ENCODE measurements at regions not wholly inside any gene's neighbourhood (a gene's known extent, or its start where the extent isn't known, plus 50 kb on each side); places are given as distances from the start of the nearest gene placed in this dataset.

DNA sequence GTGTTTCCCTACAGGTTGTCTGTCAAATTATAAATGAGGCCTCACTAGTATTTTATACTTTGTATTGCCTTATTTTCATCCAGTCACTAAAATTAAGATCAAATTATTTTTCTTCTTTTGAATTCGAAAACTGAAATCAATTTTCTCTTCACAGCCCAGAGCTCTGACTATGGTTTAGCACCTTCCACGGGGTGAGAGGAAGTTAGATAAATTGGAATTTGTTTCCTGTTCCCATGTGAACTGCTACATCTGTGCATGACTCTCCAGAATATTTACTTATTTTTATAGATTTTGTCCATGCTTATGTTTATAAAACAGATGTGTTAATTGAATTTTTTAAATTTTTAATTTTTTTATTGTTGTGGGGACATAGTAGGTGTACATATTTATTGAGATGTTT is 656.5 kb downstream of the IRS1 start:
- no peak for DNase-seq

DNA sequence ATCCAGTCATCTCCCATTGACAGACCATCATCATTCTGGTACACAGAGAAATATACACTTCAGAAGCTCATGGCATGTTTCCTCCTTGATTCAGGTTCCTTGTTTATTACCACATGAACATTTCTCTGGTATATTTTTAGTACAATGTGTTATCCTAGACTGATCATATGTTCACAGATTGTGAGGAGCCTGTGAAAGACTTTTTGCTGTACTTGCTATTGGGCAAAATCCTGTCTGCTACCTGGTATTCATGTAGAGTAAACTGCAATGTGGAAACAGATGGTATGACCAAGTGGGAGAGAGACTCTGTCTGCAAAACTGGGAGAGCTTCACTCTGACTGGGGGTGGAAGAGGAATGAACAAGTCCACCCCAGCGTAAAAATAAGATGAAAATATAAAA is 657.2 kb downstream of the IRS1 start:
- no peak for DNase-seq

DNA sequence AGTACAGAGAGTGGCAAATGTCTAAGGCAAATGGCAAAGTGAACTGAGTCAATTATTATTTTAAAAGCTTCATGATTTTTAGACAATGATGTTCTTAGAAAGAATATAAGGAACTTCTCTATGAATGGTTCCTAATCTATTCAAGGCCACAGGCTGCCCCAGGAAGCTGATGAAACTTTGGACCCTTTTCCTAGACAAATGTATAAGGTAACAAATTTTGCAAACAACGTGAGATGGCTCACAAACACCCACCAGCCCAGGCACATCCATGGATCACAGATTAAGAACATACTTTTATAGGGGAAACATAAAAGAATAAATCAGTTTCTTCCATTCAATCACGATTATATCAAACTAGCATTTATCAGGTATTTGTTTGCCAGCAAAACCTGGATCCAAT is 659.0 kb downstream of the IRS1 start:
- no peak for DNase-seq

- DNase-seq = no peak
Observed at GRCh38 chr2:226139759-226140158, 659.9 kb downstream of the IRS1 start.

GRCh38 chr2:226137201-226137811 is 662.3 kb downstream of the IRS1 start:
- DNase-seq = no peak

DNA sequence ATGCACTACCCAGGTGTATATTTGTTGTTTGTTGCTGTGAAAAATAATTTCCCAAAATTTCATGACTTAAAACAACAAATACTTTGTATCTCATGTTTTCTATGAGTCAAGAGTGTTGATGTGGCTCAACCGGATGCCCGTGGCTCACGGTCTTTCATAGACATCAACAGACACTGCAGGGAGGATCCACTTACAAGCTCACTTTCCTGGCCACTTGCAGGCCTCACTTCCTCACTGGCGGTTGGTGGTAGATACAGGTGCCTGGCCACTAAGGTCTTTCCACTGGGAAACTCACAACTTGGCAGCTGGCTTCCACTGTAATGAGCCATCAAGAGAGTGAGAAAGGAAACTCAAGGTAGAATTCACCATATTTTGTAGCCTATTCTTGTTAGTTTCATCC is 662.9 kb downstream of the IRS1 start:
- no peak for DNase-seq

DNA sequence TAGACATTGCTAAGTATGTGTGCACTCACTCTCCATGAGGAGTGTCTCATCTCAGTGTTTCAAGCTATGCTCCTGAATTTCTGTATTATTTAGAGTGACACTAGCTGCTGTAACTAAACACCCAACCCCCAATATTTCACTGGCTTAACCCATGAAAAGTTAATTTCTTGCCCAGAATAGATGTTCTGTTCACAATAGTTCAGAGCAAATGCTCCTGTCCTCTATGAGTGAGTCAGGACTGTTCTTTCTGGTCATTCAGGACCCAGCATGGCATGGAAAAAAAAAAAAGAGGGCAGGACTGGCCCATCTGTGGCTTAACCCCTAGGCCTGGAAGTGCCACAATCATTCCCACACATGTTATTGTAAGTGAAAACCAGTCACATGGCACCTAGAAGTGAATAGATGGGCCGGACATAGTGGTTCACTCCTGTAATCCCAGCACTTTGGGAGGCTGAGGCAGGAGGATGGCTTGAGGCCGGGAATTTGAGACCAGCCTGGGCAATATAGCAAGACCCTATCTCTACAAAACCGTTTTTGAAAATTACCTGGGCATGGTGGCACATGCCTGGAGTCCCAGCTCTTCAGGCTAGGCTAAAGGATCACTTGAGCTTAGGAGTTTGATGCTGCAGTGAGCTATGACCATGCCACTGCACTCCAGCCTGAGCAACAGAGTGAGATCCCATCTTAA is 663.6 kb downstream of the IRS1 start:
- no peak for DNase-seq

GRCh38 chr2:226132323-226133215 is 667.1 kb downstream of the IRS1 start:
- DNase-seq = no peak

DNA sequence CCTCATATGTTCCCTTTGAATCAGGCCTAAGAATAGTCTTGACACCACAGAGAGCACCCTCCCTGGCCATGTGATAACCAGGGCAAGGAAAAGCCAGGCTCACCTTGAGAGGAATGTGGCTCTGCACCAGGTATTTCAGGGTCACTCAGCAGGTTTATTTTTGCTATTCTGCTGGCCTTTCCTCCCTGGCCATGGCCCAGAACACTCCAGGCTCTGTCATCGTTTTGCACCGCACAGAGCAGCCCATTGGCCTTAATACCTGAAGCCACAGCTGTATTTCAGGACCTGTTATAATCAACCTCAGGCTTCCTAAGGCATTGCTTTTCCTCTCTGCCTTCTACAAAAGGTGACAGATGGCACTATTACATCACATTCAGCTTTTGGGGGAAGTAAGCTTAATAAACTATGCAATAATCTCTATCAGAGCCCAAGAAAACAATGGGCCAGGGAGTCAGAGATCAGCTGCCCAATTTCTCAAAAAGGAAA is 668.3 kb downstream of the IRS1 start:
- DNase-seq = no peak

GRCh38 chr2:226130192-226130591 is 669.4 kb downstream of the IRS1 start:
- no peak for DNase-seq

DNA sequence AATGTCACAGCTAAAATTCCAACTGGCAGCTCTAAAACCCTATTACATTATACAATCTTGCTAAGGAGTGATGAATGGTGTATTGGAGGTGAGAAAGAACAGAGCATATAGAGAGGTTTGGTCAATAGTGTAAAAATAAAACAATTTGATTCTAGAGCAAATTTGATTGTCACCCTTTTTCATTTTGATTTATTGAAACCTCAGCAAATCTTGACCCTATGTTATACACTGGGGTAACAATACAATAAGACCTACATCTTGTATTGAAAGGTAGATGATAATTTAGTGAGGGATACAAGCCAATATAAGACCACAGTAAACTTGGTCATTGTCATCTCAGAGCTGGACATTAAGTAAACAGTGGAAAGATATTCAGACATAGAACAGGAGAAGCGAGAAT is 671.9 kb downstream of the IRS1 start:
- no peak for DNase-seq

- no peak for DNase-seq
Observed at GRCh38 chr2:226126104-226126503, 673.5 kb downstream of the IRS1 start.

DNA sequence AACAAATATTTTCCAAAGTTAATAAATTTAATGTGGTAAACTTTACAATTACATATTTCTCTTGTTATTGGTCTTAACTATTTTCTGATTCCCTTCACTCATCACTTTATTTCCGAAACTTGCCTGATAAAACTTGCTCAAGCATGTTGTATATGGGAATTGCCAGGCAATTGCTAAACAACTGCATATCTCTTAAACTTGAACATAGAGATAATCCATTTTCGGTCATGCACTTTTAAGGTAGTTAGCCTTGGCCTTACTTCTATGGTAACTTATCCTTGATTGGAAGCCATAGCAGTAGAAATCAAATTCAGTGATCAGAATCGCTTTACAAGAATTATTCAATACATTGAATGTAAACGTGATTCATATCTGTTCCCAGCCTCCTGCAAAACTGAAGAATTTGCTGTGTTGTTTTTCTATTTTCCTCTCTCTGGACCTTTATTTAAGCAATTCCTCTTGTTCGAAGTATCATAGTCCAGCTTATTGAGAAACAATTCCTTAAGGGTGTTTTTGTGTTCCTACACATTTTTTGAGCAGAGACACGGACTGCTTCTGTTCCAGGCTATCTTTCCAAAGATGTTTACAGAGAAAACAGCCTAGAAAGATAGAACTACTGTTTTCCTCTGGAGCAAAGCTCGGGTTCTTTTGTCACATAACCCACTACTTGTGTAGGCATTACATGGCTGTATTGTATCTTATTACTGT is 674.3 kb downstream of the IRS1 start:
- DNase-seq = no peak

DNA sequence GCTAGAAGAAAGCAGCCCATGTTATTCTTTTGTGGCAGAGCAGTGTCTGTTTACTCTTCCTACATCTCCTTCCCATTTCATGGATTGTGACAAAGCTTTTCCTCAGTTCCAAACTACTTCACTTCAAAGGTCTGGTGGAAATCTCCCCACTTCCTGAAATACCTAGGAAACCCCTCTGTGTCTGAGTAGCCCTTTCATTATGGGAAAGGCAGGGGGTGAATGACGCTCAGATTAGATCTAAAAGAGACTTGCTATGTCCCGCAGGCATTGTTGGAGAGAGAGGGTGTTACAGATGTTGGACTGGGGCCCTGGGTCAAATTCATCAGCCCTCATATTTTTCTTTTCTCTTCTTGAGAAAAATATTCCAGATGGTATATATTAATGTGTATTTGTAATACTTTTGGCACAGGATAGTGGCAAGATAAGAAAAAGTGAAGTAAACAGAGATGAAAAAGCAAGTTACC is 675.0 kb downstream of the IRS1 start:
- no peak for DNase-seq

DNA sequence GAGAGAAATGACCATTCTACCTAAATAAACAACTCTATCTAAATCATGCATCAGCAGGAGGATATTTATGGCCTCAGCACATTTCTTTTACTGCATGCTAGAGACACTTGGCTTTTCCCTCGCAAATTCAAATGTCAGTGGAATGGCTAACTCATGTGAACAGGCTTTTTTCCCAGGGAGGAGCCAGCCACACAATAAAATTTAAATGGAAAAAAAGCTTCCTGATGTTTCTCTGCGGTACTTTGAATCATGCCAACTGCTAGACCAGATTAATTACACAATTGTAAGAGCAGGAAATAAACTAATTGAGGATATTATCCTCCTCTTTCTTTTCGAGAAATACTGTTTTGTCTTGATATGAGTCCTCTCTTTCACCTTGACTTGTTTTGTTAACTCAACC is 676.3 kb downstream of the IRS1 start:
- DNase-seq = no peak

DNA sequence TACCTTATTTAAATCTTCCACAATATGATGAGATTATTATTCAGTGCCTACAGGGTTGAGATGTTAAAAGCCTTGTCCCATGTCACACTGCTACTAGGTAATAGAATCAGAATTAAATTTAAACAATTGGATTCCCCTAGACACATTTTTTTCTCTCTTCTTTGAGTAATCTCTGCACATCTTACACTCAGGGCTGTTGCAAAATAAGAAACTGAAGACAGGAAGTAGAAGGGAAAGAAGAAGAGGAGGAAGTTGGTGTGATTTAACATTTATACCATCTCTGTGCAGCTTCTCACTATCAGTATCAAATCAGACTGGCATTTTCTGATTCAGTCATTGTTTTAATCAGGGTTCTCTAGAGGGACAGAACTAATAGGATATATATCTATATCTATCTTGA is 677.6 kb downstream of the IRS1 start:
- DNase-seq = no peak

DNA sequence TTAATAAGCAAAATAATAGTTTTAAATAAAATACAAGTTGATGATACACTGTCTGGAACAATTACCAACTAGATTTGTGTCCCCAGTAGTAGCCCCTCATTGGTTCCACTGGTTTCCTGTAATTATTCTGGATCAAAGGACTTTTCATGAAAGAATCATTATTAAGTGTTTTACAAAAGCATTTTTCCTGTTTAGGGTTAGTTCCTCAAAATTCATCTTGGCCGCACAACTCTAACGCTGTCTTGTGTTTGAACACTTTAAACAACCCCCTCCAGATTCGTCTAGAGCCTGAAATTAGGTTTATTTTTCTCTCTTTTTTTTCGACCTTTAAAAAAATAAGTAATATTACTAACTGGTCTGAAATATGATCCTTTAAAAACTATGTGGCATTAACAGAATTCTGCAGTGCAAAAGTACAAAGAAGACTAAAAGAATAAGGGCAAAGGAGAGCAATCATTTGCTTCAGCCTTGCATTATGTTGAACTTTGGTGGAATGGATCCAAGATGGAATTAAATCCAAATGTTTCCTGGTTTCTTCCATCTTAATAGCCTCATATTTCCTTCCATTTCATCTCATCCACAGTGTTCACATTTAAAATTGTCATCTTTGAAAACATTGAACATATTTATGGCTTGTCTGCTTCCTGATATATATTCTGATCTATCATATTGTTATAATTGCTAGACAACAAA is 678.4 kb downstream of the IRS1 start:
- DNase-seq = no peak

GRCh38 chr2:226118471-226119429 is 680.9 kb downstream of the IRS1 start:
- DNase-seq = no peak

DNA sequence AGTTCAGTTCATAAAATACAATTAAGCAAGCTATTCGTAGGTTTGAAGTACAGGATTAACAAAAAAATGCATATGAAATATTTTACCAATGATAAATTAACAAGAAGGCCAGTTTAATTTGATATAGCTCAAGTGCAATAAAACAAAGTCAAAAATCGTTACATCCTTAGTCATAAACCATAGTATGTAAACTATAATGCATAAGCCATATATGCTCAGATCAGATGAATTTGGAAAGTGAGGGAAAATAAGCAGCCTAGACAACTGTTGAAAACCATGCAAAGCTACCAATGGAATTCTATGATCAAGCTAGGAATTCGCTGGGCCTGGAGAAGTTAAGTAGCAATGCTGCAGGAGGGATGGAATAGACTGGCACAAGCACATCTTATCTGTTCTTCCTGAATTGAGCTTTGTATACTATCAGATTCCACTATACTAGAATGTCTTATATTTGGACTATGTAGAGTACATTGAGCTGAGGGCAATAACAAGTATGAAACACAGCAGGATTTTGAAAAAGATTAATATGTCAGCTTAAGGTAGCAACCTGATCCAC is 682.0 kb downstream of the IRS1 start:
- no peak for DNase-seq

GRCh38 chr2:226116346-226116745 is 683.3 kb downstream of the IRS1 start:
- DNase-seq = no peak

- DNase-seq = no peak
Observed at GRCh38 chr2:226115832-226116200, 683.8 kb downstream of the IRS1 start.
